Ramos (cell line): ENCODE measurements at regions not wholly inside any gene's neighbourhood (a gene's known extent, or its start where the extent isn't known, plus 50 kb on each side); places are given as distances from the start of the nearest gene placed in this dataset.
"Not testable (repeated sequence)": the region's sequence is repeated elsewhere in the genome, so short reads cannot be mapped to it uniquely, and the experiment has no call there.

Experiments
- in situ Hi-C: fragments of 300-500 bp; cut with MboI; formaldehyde crosslinking; loops from one replicate; pipeline ENCODE4 v1.14.3; 2022; ENCODE audit warnings: low sequenced_read_pairs; ENCODE audit not compliant: unreplicated experiment

GRCh38 chr11:96755752-96756151 lies 365.9 kb downstream of the JRKL start:
- in situ Hi-C loops: no loop called here

GRCh38 chr11:96758957-96759356 lies 369.1 kb downstream of the JRKL start:
- in situ Hi-C loops: no loop called here

- in situ Hi-C loops: no loop called here
Observed at GRCh38 chr11:96760306-96760705, 370.5 kb downstream of the JRKL start.

DNA sequence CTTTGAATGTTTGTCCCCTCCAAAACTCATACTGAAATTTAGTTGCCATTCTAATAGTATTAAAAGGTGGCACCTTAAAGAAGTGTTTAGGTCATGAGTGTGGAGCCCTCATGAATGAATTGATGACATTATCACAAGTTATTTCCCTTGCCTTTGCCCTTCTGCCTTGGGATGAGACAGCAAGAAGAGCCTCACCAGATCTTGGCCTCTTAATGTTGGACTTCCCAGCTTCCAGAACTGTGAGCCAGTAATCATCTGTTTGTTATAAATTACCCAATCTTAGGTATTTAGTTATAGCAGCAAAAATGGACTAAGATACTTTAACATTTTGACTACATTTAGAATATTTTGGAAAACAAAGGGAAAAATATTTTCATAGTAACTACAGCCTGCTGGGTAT lies 371.0 kb downstream of the JRKL start:
- in situ Hi-C loops: no loop called here

DNA sequence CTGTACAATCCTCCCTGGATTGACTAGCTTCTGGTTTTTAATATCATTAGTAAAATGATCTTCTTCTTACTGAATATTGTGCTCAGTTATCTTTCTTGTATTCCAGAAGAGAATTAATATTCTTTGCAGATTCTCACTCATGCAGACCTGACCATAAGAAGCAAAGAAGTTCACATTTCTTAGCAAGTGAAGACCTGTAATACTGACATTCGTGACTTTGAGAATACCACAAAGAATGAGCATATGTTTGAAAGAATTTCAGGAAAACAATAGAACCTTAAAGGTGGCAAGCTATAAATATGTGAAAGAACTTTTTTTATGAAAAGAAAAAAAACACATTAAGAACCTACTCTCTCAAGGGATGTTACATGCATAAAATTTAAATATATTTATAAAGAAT lies 371.6 kb downstream of the JRKL start:
- in situ Hi-C loops: no loop called here

- in situ Hi-C loops: no loop called here
Observed at GRCh38 chr11:96763244-96763643, 373.4 kb downstream of the JRKL start.

DNA sequence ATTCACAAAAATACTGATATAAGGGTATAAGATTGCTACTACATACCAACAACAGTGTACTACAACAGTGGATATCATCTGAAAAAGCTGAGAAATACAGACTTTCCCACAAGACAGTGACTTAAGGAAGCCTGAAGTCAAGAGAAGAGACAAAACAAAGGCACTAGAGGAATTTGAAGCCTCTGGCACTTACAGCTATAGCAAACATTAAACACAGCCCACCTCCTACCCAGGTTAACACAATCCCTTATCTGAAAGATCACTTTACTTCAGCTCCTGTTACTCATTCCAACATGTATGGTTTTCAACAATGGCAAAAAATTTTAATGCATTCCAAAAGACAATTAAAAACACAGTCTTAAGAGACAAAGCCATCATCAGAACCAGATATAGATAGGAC lies 388.5 kb downstream of the JRKL start:
- in situ Hi-C loops: no loop called here

- in situ Hi-C loops: no loop called here
Observed at GRCh38 chr11:96779030-96779429, 389.2 kb downstream of the JRKL start.

DNA sequence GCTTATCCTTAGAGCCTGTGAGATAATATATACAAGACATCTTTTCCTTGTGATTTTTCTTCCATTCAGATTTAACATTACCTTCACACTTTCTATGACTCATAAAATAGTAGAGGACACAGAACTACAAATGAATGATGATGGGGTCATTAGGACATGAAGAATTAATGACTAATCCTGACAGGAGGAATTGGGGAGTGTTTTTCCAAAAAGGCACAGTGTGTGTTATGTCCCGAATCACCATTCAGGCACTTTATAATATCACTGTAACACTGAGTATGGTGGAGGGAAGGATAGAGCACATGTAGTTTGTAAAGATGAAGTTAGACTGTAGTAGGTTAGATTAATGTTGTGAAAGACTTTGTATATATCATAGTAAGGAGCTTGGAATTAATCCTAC lies 391.3 kb downstream of the JRKL start:
- in situ Hi-C loops: no loop called here

GRCh38 chr11:96782632-96783031 lies 392.8 kb downstream of the JRKL start:
- in situ Hi-C loops: no loop called here

DNA sequence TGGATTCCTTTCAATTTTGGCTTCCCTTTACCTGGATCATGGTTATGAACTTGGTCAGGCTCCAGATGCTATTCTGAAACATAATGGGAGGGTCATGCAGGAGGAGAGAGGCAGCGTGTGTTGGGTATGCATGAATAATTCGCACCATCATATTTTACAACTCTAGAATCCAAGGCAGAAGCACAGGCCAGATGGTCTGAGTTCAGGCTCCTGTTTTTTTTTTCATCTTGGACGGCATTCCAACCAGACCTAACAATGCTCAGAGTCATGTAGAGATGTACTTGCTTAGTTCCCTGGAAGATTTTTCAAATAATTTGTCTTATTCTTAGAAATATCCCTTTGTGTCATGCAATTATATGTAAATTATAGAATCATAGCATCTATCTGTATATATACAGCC lies 393.5 kb downstream of the JRKL start:
- in situ Hi-C loops: no loop called here

- in situ Hi-C loops: no loop called here
Observed at GRCh38 chr11:96785073-96785472, 395.3 kb downstream of the JRKL start.

- in situ Hi-C loops: no loop called here
Observed at GRCh38 chr11:96794152-96794551, 404.3 kb downstream of the JRKL start.

GRCh38 chr11:96798445-96798844 lies 408.6 kb downstream of the JRKL start:
- in situ Hi-C loops: no loop called here

DNA sequence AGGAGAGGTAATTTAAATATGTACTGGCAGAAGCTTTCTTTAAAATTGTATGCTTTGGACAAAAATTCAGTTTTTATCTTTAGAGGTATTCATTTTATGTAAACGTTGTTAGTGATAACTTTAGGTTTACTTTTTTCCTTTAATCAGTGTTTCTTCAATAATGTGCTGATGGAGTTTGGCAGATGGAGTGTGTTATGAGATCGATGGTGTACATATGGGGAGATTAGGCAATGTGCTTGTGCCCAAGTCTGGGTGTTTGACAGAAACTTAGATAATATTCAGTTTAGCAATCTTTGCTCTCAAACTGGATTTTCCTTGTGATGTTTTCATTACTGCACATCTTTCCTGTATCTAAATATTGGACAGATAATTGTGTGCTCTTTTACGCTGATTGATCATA lies 425.4 kb downstream of the JRKL start:
- in situ Hi-C loops: no loop called here

DNA sequence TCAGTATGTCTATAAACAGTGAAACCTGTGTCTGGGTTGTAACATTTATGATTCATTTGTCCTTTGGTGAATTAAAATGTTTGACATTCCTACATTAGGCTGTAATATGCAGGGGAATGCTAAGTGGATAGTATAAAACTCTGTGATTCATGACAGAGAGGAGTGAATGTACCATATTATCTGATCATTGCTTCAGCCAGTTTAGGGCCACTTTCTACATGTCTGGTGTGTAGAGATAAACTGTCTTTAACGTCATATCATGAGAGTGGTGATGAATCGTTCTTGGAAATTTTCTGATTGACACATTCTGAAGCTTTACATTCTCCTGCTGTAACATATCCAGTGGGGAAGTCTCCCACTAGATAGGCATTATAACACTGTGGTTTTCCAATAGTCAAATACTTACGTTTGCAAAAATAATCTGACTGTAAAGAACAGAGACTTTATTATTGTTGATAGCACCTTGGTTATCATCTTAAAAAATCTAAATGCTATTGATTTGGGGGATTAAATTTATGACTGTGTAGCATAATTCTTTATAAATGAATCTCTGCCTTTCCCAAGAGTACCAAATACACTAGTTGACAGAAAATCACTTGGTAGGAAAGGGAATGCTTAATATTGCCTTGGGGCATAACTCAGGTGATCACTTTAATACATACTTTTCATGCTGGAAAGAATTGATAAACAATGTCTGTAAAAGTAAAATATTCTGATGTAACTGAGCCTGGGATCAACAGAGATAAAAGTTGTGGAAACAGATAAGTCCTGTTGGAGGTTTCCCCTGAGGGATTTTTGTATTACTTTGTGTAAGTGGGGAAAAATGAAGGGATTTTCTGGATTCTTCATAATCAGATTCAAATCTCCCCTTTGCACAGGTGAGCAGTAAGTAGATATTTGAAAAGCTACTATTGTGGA lies 427.9 kb downstream of the JRKL start:
- in situ Hi-C loops: no loop called here

DNA sequence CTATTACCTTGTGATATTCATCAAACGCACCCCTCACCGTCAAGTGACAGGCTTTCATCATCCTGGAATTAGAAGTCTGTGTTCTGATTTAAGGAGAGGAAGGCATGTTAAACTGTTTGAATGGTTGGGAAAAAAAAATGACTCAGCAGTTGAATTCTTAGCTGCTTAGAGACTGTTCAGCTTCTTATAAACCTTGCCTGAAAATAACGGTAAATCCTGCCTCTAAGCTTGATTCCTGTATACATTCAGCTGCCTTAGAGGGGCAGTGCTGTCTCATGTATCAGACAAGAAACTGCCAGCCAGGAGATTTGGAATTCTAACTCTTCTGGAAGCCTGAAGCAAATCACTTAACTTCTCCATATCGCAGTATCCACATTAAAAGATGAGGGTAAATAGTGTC lies 437.4 kb downstream of the JRKL start:
- in situ Hi-C loops: no loop called here

DNA sequence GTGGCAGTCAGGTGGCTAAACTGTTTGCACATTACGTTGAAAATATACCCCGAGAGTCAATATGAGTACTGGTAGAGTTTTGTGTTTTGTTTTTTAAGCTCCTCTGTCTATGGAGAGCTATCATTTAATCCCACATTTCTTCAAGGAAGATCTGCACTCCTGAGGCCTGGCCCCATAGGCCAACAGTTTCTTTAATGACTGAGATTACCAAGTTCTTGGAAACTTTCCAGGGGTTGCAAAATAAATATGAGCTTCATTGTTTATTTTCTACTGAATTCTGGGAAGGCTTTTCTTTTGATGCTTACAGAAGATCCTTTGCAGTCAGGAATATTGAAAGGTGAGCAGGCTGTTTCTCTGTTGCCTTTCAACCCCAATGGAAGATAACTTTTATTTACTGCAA lies 452.0 kb downstream of the JRKL start:
- in situ Hi-C loops: no loop called here

DNA sequence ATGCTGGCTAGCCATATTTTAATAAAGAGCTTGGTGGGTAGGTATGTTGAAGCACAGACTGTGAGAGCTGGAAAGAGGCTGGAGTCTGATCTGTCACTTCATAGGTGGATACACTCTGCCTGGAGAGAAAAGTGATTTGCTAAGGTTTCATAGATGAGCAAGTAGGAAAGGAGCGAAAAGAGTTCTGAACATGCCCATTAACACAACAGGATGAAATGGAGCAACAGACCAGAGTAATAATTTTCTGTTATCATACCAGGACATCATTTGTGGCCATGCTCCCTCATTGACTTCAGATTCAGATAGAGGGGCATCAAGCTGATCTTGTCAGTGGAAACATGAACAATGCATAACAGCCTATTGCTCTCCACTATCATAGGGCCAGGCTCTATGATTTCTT lies 452.9 kb downstream of the JRKL start:
- in situ Hi-C loops: no loop called here

DNA sequence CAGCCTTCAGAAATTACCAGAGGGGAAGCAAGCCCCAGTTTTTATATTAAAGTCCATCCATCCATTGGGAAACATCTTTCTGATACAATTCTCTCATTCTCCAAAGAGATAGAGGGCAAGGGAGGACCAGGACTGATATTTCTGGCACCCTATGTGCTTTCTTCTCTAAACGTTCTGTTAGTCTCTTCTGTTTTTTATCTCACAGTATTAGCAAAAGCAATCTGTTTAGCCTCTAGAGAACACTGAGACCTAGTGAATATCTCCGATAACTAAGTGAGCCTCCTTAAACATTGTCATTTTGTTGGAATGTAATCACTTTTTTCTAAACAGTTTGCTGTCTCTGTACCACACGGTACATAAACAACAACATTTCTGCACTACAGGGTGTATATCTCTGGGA lies 464.6 kb downstream of the JRKL start:
- in situ Hi-C loops: no loop called here

DNA sequence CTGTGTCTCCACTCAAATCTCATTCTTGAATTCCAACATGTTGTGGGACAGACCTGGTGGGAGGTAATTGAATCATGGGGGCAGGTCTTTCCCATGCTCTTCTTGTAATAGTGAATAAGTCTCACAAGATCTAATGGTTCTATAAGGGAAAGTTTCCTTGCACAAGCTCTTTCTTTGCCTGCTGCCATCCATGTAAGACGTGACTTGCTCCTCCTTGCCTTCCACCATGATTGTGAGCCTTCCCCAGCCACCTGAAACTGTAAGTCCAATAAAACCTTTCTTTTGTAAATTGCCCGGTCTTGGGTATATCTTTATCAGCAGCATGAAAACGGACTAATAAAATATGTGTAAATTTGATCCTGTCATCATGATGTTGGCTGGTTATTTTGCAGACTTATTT lies 471.9 kb downstream of the JRKL start:
- in situ Hi-C loops: not testable (repeated sequence)

- in situ Hi-C loops: no loop called here
Observed at GRCh38 chr11:96863520-96863919, 473.7 kb downstream of the JRKL start.
